HCT116 (cell line): ENCODE measurements at regions not wholly inside any gene's neighbourhood (a gene's known extent, or its start where the extent isn't known, plus 50 kb on each side); places are given as distances from the start of the nearest gene placed in this dataset.

Source experiments
- CEBPB ChIP-seq: IDR thresholded peaks from 2 replicates; pipeline ENCODE4 v1.6.1; 2012; ENCODE audit warnings: low read depth
- EZH2 ChIP-seq: fragments of 200-600 bp; sonication (generic); IDR thresholded peaks from 2 replicates; pipeline ENCODE4 v1.6.1; 2017; ENCODE audit warnings: antibody characterized with exemption, mixed run types
- POLR2A ChIP-seq: IDR thresholded peaks from 2 replicates; pipeline ENCODE4 v1.7.0; 2011; ENCODE audit warnings: borderline replicate concordance; ENCODE audit not compliant: insufficient read depth, insufficient read length; ENCODE audit errors: extremely low read depth
- SRF ChIP-seq: IDR thresholded peaks from 2 replicates; pipeline ENCODE4 v1.6.1; 2012; ENCODE audit warnings: low read depth
- ZNF274 ChIP-seq: fragments of 200-500 bp; sonication (Bioruptor generic); IDR thresholded peaks from 2 replicates; pipeline ENCODE4 v1.6.1; 2014; ENCODE audit warnings: mild to moderate bottlenecking, low read depth, low read length, inconsistent platforms
- TF ChIP-seq, protein P1 (sequence below), 3 experiments: fragments of 200-600 bp in 1 of 3; sonication (generic) in 1 of 3; IDR thresholded peaks in 2 of 3; conservative IDR thresholded peaks in 1 of 3; 2 replicates each; pipeline ENCODE4 v1.5.1; 2012 to 2017; ENCODE audit warnings: low read depth in 2 of 3, low read length in 2 of 3, antibody characterized with exemption in 1 of 3, borderline replicate concordance in 1 of 3, control low read depth in 1 of 3, mild to moderate bottlenecking in 1 of 3, mixed read lengths in 1 of 3, mixed run types in 1 of 3, moderate library complexity in 1 of 3; ENCODE audit not compliant: insufficient read depth in 1 of 3

GRCh38 chr16:85193876-85194275 is 81.6 kb upstream of the CIBAR2 start:
- TF ChIP-seq ZNF274 (no peak), CEBPB (no peak), POLR2A (no peak), SRF (no peak), EZH2 (no peak)
- TF ChIP-seq, protein P1, sequence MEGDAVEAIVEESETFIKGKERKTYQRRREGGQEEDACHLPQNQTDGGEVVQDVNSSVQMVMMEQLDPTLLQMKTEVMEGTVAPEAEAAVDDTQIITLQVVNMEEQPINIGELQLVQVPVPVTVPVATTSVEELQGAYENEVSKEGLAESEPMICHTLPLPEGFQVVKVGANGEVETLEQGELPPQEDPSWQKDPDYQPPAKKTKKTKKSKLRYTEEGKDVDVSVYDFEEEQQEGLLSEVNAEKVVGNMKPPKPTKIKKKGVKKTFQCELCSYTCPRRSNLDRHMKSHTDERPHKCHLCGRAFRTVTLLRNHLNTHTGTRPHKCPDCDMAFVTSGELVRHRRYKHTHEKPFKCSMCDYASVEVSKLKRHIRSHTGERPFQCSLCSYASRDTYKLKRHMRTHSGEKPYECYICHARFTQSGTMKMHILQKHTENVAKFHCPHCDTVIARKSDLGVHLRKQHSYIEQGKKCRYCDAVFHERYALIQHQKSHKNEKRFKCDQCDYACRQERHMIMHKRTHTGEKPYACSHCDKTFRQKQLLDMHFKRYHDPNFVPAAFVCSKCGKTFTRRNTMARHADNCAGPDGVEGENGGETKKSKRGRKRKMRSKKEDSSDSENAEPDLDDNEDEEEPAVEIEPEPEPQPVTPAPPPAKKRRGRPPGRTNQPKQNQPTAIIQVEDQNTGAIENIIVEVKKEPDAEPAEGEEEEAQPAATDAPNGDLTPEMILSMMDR (IDR thresholded peaks at IDR 0.05 in 2 of 3, conservative IDR thresholded peaks at IDR 0.05 in 1 of 3; ENCODE audit: borderline replicate concordance in 1 of 3, insufficient read depth in 1 of 3, low read depth in 2 of 3, low read length in 2 of 3) = no peak
